Heart left ventricle (tissue), 13 donors: ENCODE measurements at regions not wholly inside any gene's neighbourhood (a gene's known extent, or its start where the extent isn't known, plus 50 kb on each side); places are given as distances from the start of the nearest gene placed in this dataset.

Source experiments
- POLR2A ChIP-seq, 2 donors: fragments of 450-650 bp; IDR thresholded peaks; one replicate each; pipeline ENCODE4 v1.6.1; 2017; ENCODE audit warnings: antibody characterized with exemption in 2 of 2, mild to moderate bottlenecking in 2 of 2, moderate library complexity in 2 of 2
- TF ChIP-seq, protein P1 (sequence below), 12 donors: fragments of 200-600 bp; sonication (generic) in 4 of 12; IDR thresholded peaks; one replicate each; pipeline versions ENCODE4 v1.5.0 to v1.8.0; 2018 to 2022; ENCODE audit warnings: antibody characterized with exemption in 12 of 12, mild to moderate bottlenecking in 5 of 12
- donor health status: ischemic (EF 13 %, LVEDD 7.1; RV severe dilation, severe dysfunction).
- donor health status: DM: no; HTN: yes; CAD: no.
- donor health status: DM: no; HTN: no; CAD: no.
- donor health status: ischemic (EF 25% LVEDD 6.9; RV normal size, moderate dysfunction).
- donor health status: ischemic (EF 25% LVEDD 5.7; RV mildly dilated, moderate dysfunction).
- donor health status: ischemic (EF 35%, LVEDD 5.7; RV mildly dilated, moderate dysfunction).
- donor health status: nonischemic (EF 11% LVEDD 7.7; RV severe dilation, severe dysfunction).
- donor health status: DM: yes; HTN: yes; CAD: no.
- donor health status: PGD.
- donor health status: ischemic (EF 29% LVEDD 5.4; RV normal size, mild dysfunction).
- donor health status: nonischemic (EF 23%, LVEDD 6.1; RV moderate dilation, normal function).

DNA sequence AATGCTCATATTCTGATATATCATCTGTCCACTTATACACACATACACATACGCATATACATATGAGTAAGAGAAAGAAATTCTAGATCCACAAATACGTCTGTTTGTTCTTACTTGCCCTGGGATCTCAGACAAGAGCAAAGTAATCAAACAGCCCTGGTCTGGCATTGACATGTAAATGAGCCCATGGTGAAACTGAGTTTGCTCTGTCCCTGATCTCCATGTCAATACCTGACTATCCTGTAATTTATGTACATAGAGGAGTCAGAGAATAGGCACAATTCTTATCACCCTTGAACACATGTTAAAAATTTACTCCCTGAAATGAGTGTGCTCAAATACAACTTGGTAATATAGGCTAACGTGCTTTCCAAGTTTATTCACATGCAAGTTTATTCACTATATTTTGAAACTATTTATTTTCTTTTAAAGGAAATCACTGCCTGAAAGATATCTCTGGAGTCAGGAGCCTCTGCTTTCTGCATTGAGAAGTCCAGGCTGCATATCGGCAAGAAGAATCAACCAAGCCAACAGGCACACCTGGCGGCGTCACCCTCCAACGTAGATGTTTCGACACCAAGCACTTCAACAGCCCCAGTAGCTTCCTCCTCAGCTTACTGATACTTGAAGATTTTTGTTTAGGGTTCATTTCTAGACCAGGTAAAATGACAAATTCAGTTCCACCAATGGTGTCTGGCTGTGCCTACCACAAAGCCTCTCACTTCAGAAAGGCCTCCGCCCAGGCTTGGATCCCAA, 100.6 kb downstream of the CMPK2 start:
- TF ChIP-seq, protein P1, sequence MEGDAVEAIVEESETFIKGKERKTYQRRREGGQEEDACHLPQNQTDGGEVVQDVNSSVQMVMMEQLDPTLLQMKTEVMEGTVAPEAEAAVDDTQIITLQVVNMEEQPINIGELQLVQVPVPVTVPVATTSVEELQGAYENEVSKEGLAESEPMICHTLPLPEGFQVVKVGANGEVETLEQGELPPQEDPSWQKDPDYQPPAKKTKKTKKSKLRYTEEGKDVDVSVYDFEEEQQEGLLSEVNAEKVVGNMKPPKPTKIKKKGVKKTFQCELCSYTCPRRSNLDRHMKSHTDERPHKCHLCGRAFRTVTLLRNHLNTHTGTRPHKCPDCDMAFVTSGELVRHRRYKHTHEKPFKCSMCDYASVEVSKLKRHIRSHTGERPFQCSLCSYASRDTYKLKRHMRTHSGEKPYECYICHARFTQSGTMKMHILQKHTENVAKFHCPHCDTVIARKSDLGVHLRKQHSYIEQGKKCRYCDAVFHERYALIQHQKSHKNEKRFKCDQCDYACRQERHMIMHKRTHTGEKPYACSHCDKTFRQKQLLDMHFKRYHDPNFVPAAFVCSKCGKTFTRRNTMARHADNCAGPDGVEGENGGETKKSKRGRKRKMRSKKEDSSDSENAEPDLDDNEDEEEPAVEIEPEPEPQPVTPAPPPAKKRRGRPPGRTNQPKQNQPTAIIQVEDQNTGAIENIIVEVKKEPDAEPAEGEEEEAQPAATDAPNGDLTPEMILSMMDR (IDR thresholded peaks at IDR 0.05) = no peak
- TF ChIP-seq POLR2A (IDR thresholded peaks at IDR 0.05) = no peak
